Brain microvascular endothelial cell (primary cell): ENCODE measurements at regions not wholly inside any gene's neighbourhood (a gene's known extent, or its start where the extent isn't known, plus 50 kb on each side); places are given as distances from the start of the nearest gene placed in this dataset.

ENCODE experiments used
- DNase-seq: peaks from one replicate; pipeline ENCODE4 v3.0.0-alpha.2; 2020
- H3K27ac ChIP-seq: fragments of 250-450 bp; sonication (Bioruptor Pico); 2 replicates; pipeline ENCODE4 v1.5.1; 2020; ENCODE audit warnings: mild to moderate bottlenecking, moderate library complexity
- H3K27me3 ChIP-seq: fragments of 250-450 bp; sonication (Bioruptor Pico); replicated peaks from 2 replicates; pipeline ENCODE4 v1.5.1; 2020; ENCODE audit warnings: mild to moderate bottlenecking
- H3K36me3 ChIP-seq: fragments of 250-450 bp; sonication (Bioruptor Pico); replicated peaks from 2 replicates; pipeline ENCODE4 v1.5.1; 2020; ENCODE audit warnings: mild to moderate bottlenecking
- H3K4me3 ChIP-seq: 2 replicates; pipeline ENCODE4 v1.5.1; 2011; ENCODE audit warnings: low read depth, mild to moderate bottlenecking, control low read depth, low read length, moderate library complexity
- in situ Hi-C: cut with HindIII; loops from 2 replicates; pipeline ENCODE4 v1.10.0; 2017; ENCODE audit warnings: low sequenced_read_pairs, low pct_ligation_motif_present
- TF ChIP-seq, protein P1 (sequence below): IDR thresholded peaks from 2 replicates; pipeline ENCODE4 v1.5.1; 2011; ENCODE audit warnings: low read depth, mild to moderate bottlenecking, moderate library complexity, low read length, control low read depth, inconsistent platforms; ENCODE audit errors: missing control alignments

DNA sequence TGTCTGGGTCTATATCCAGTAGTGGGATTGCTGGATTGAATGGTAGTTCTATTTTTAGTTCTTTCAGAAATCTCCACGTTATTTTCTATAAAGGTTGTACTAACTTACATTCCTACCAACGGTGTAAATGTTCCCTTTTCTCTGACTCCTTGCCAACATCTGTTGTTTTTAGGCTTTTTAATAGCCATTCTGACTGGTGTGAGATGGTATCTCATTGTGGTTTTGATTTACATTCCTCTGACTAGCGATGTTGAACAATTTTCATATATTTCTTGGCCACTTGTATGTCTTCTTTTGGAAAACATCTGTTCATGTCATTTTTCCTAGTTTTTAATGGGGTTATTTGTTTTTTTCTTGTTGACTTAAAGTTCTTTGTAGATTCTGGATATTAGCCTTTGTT lies 99.3 kb downstream of the BMP2 start:
- no peak for DNase-seq
- Histone ChIP-seq H3K27ac (no peak overlapping the region), H3K4me3 (no peak overlapping the region), H3K27me3 (no peaks in the 10 kb centered on the region), H3K36me3 (no peaks in the 10 kb centered on the region)
- in situ Hi-C loops: no loop called here
- TF ChIP-seq, protein P1, sequence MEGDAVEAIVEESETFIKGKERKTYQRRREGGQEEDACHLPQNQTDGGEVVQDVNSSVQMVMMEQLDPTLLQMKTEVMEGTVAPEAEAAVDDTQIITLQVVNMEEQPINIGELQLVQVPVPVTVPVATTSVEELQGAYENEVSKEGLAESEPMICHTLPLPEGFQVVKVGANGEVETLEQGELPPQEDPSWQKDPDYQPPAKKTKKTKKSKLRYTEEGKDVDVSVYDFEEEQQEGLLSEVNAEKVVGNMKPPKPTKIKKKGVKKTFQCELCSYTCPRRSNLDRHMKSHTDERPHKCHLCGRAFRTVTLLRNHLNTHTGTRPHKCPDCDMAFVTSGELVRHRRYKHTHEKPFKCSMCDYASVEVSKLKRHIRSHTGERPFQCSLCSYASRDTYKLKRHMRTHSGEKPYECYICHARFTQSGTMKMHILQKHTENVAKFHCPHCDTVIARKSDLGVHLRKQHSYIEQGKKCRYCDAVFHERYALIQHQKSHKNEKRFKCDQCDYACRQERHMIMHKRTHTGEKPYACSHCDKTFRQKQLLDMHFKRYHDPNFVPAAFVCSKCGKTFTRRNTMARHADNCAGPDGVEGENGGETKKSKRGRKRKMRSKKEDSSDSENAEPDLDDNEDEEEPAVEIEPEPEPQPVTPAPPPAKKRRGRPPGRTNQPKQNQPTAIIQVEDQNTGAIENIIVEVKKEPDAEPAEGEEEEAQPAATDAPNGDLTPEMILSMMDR: no peak

DNA sequence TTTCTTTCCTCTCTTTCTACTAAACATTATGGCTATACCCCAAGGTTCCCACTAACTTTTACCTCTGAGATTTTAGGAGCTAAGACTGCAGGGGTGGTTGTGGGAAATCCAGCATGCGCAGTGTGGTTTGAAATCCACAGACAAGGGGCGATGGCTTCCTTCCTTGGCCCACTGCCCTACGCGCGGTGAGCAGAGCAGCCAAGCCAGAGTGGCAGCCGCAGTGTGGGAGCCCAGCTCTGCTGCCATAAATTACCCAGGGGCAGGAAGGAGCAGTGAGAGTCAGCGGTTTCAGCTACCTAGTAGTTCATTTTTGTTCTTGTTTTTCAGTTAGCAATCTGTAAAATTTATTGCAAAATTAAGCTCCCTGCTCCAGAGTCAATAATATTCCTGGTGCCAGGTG lies 101.4 kb downstream of the BMP2 start:
- TF ChIP-seq, protein P1: no peak
- Histone ChIP-seq H3K27ac (no peak overlapping the region), H3K36me3 (no peaks in the 10 kb centered on the region), H3K27me3 (no peaks in the 10 kb centered on the region), H3K4me3 (no peak overlapping the region)
- DNase-seq: no peak
- in situ Hi-C loops: no loop called here

DNA sequence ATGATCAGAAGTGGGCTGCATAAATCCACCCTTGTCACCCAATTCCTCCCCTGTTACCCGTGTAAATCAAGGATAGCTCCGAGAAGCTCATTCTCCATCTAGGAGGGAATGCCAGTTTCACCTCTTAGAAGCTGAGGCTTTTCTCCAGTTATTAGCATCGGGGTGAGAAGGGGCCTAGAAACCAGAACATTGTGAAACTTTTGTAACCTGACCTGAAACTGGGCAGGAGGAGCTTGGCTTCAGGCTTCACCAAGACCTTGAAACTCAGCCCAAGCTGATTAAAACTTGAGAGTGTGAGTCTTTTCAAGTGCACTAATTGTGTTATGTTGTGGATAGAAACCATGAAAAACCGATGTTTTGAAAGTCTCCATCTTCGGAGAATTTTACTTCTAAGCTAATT lies 103.1 kb downstream of the BMP2 start:
- DNase-seq: no peak
- in situ Hi-C loops: no loop called here

DNA sequence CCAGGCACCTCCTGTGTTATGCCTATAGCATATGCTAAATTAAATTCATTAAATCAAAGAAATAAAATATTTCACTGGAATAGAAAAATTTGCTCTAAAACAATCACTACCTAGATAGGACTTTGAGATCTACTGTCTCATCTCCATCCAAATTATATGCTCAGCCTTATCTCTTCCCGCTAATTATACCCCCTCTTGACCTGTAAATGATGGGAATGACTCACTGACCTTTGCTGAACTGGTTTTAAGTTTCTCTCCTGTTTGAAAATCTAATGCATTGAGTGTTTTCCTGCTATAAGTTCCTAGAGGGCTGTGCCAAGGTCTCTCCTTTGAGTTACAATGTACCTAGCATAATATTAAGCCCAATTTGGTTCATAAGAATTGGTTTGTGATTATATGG lies 110.1 kb downstream of the BMP2 start:
- in situ Hi-C loops: no loop called here
- no peaks in the 10 kb centered on the region for H3K36me3 ChIP-seq
- H3K27me3 ChIP-seq: no peaks in the 10 kb centered on the region
- H3K4me3 ChIP-seq: no peak overlapping the region
- DNase-seq: no peak
- no peak overlapping the region for H3K27ac ChIP-seq
- TF ChIP-seq, protein P1: no peak

More for the DNA sequence above, 103.1 kb downstream of the BMP2 start:
- TF ChIP-seq, protein P1: no peak
- no peaks in the 10 kb centered on the region for H3K27me3 ChIP-seq
- H3K4me3 ChIP-seq: no peak overlapping the region
- H3K27ac ChIP-seq: no peak overlapping the region
- no peaks in the 10 kb centered on the region for H3K36me3 ChIP-seq

DNA sequence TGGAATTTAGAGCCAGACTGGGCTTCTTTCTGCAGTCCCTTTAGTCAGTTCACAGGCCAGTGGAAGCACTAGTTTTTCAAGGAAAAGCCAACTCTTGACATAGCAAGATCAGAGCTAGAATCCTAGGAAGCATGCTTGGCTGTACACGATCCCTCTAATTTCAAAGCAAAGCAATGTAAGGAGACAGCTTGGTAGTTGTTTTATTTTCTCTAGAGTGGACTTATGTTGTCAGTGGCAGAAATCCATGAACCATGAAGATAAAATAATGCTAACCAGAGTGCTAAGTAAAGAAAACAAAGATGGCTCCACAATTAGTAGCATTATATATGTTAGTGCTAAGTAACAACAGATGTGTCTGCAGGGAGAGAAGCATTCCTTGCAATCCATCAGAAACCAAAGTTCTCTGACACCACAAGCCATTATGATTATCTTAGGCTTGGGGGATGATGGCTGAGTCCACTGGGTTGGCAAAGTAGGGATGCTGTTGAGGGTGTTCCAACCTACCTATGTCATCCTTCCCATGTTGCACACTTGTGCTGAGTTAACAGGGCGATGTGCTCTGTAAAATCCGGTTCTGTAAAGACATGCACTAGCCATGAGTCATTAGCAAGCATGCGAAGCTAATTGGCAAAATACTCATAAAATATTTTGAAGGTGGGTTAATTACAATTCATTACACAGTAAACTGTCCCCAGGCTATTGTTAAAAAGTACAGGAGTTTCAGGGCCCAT lies 115.2 kb downstream of the BMP2 start:
- no peak overlapping the region for H3K27ac ChIP-seq

More for the DNA sequence above, 115.2 kb downstream of the BMP2 start:
- in situ Hi-C loops: no loop called here
- no peaks in the 10 kb centered on the region for H3K27me3 ChIP-seq
- TF ChIP-seq, protein P1: no peak
- H3K4me3 ChIP-seq: no peak overlapping the region
- H3K36me3 ChIP-seq: no peaks in the 10 kb centered on the region
- DNase-seq: no peak
